ENCODE measurements at regions not wholly inside any gene's neighbourhood (a gene's known extent, or its start where the extent isn't known, plus 50 kb on each side); places are given as distances from the start of the nearest gene placed in this dataset.

GRCh38 chr17:73863761-73864535 is 219.7 kb upstream of the SDK2 start:
- Histone ChIP-seq H3K4me3 (no peak overlapping the region), H3K4me2 (ENCODE audit: insufficient read depth, low read length) (no peak overlapping the region), H3K36me3 (ENCODE audit: control insufficient read depth, insufficient read depth, low read length) (no peaks in the 10 kb centered on the region), H3K27ac (ENCODE audit: extremely low read depth, low read depth, low read length) (no peak overlapping the region), H3K4me1 (replicated peaks in 1 of 2; ENCODE audit: control insufficient read depth in 2 of 2, insufficient read depth in 2 of 2, low read length in 2 of 2) (no peaks in the 10 kb centered on the region), H2AFZ (ENCODE audit: low read depth, low read length) (no peak overlapping the region), H3K27me3 (ENCODE audit: control insufficient read depth in 2 of 2, insufficient read depth in 2 of 2, low read length in 2 of 2) (peaks cover 3 to 30% of the 10 kb centered on the region in 2 experiments; a peak in 2 of 5 replicates), H3K9me3 (replicated peaks; ENCODE audit: control insufficient read depth, insufficient read depth, low read depth, low read length) (no peaks in the 10 kb centered on the region), H4K20me1 (replicated peaks; ENCODE audit: control insufficient read depth, insufficient read depth, low read length) (no peaks in the 10 kb centered on the region), H3K9me1 (ENCODE audit: control insufficient read depth, insufficient read depth, low read length) (no peaks in the 10 kb centered on the region), H3K9ac (ENCODE audit: insufficient read depth in 1 of 2, low read depth in 2 of 2, low read length in 2 of 2) (no peak overlapping the region), H3K79me2 (ENCODE audit: control insufficient read depth, insufficient read depth, low read length) (no peaks in the 10 kb centered on the region)
- intact Hi-C loops (cut with micrococcal nuclease) (no loop called here), in situ Hi-C loops (cut with MboI) (no loop called here)
- ATAC-seq (no peak), DNase-seq (ENCODE audit: extremely low read depth in 1 of 4, low spot score in 3 of 4) (no peak), FAIRE-seq (no peak)
- CTCF ChIA-PET (ENCODE audit: low intra/inter-chr PET ratio): no interaction called here
- BruUV-seq (replicated peaks): no TSS peak
- TF ChIP-seq ZNF12 (CRISPR knock-in tag; IDR thresholded peaks at IDR 0.05): no peak
- TF ChIP-seq ZNF764 (CRISPR knock-in tag; IDR thresholded peaks at IDR 0.05; ENCODE audit: low read depth): no peak
- TF ChIP-seq, protein P1, sequence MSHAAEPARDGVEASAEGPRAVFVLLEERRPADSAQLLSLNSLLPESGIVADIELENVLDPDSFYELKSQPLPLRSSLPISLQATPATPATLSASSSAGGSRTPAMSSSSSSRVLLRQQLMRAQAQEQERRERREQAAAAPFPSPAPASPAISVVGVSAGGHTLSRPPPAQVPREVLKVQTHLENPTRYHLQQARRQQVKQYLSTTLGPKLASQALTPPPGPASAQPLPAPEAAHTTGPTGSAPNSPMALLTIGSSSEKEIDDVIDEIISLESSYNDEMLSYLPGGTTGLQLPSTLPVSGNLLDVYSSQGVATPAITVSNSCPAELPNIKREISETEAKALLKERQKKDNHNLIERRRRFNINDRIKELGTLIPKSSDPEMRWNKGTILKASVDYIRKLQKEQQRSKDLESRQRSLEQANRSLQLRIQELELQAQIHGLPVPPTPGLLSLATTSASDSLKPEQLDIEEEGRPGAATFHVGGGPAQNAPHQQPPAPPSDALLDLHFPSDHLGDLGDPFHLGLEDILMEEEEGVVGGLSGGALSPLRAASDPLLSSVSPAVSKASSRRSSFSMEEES (CRISPR knock-in tag; IDR thresholded peaks at IDR 0.05): no peak
- TF ChIP-seq ZBTB1 (CRISPR knock-in tag; IDR thresholded peaks at IDR 0.05; ENCODE audit: borderline replicate concordance, low read depth): no peak
- TF ChIP-seq PYGO2 (tag; IDR thresholded peaks at IDR 0.05): no peak
- no peak for TF ChIP-seq ZNF785 (CRISPR knock-in tag; IDR thresholded peaks at IDR 0.05)
- no peak for TF ChIP-seq NCOA2 (IDR thresholded peaks at IDR 0.05; ENCODE audit: partially characterized antibody in 2 of 2)
- TF ChIP-seq, protein P2, sequence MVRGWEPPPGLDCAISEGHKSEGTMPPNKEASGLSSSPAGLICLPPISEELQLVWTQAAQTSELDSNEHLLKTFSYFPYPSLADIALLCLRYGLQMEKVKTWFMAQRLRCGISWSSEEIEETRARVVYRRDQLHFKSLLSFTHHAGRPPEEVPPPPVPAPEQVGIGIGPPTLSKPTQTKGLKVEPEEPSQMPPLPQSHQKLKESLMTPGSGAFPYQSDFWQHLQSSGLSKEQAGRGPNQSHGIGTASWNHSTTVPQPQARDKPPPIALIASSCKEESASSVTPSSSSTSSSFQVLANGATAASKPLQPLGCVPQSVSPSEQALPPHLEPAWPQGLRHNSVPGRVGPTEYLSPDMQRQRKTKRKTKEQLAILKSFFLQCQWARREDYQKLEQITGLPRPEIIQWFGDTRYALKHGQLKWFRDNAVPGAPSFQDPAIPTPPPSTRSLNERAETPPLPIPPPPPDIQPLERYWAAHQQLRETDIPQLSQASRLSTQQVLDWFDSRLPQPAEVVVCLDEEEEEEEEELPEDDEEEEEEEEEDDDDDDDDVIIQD (CRISPR knock-in tag; IDR thresholded peaks at IDR 0.05): no peak
- TF ChIP-seq PTTG1 (tag; IDR thresholded peaks at IDR 0.05; ENCODE audit: low read depth): no peak
- TF ChIP-seq TAF1 (IDR thresholded peaks at IDR 0.05; ENCODE audit: control insufficient read depth, extremely low read depth, insufficient read depth, low read length, severe bottlenecking): no peak
- 0% methylated on average over 18 of the region's 18 CpGs for WGBS (ENCODE audit: insufficient coverage, low coverage, missing lambda C conversion rate)
- POLR2A ChIA-PET: interaction anchor here (0.7 to 1.1 kb wide), 2 partner anchors 9 to 255 kb away, joined by 3 to 4 read pairs; no protein-coding TSS in a partner anchor
